Activated CD4-positive, alpha-beta memory T cell treated with anti-CD3 and anti-CD28 coated beads for 36 hours (primary cell): ENCODE measurements at regions not wholly inside any gene's neighbourhood (a gene's known extent, or its start where the extent isn't known, plus 50 kb on each side); places are given as distances from the start of the nearest gene placed in this dataset.

ENCODE experiments used
- CTCF ChIA-PET: fragments of 350-600 bp; sonication (Branson Sonifier 250); formaldehyde crosslinking; loops from one replicate; lab custom pipeline; 2021; ENCODE audit warnings: antibody characterized with exemption, inconsistent platforms; lab: Charles Lee
- POLR2A ChIA-PET: fragments of 350-600 bp; sonication (Branson Sonifier 250); formaldehyde crosslinking; loops from one replicate; lab custom pipeline; 2021; ENCODE audit warnings: antibody characterized with exemption; lab: Charles Lee
- DNase-seq: peaks from one replicate; pipeline ENCODE4 v3.0.0-alpha.2; 2020
- H3K27ac Mint-ChIP-seq: one replicate; pipeline ENCODE4 v1.8.0; 2021; ENCODE audit warnings: mixed read lengths
- H3K27me3 Mint-ChIP-seq: one replicate; pipeline ENCODE4 v1.8.0; 2021; ENCODE audit warnings: mixed read lengths
- H3K36me3 Mint-ChIP-seq: one replicate; pipeline ENCODE4 v1.8.0; 2021; ENCODE audit warnings: mixed read lengths
- H3K4me1 Mint-ChIP-seq: one replicate; pipeline ENCODE4 v1.8.0; 2021; ENCODE audit warnings: low read depth, mixed read lengths
- H3K4me3 Mint-ChIP-seq: one replicate; pipeline ENCODE4 v1.8.0; 2021; ENCODE audit warnings: mild to moderate bottlenecking, mixed read lengths
- H3K9me3 Mint-ChIP-seq: one replicate; pipeline ENCODE4 v1.8.0; 2021; ENCODE audit warnings: mixed read lengths
- intact Hi-C: fragments of 100-400 bp; cut with micrococcal nuclease; formaldehyde crosslinking; loops from one replicate; pipeline ENCODE4 v1.15.1; 2023

DNA sequence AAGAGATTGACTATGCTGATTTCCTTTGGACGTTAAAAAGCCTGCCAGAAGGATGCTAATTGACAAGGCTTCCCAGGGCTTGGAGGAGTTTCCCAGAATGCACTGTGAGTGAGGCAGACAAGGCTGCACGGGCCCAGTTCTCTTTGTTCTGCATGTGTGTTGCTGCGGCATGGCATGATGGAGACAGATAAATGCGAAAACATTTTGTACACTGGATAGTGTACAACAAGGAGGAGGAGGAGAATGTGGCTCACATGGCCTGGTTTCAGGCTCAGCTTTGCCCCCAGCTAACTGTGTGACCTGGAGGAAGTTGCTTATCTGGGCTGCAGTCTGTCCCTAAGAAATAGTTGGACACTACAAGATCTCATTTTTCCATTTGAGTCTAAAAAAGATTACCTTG is 135.5 kb upstream of the CPEB4 start:
- H3K27me3 Mint-ChIP-seq: peaks cover 2% of the 10 kb centered on the region
- ChIA-PET CTCF (no interaction called here), POLR2A (no interaction called here)
- no peaks in the 10 kb centered on the region for H3K36me3 Mint-ChIP-seq
- H3K4me3 Mint-ChIP-seq: no peak overlapping the region
- intact Hi-C loops: no loop called here
- no peak for DNase-seq
- H3K9me3 Mint-ChIP-seq: no peaks in the 10 kb centered on the region
- no peak overlapping the region for H3K27ac Mint-ChIP-seq
- H3K4me1 Mint-ChIP-seq: no peaks in the 10 kb centered on the region

DNA sequence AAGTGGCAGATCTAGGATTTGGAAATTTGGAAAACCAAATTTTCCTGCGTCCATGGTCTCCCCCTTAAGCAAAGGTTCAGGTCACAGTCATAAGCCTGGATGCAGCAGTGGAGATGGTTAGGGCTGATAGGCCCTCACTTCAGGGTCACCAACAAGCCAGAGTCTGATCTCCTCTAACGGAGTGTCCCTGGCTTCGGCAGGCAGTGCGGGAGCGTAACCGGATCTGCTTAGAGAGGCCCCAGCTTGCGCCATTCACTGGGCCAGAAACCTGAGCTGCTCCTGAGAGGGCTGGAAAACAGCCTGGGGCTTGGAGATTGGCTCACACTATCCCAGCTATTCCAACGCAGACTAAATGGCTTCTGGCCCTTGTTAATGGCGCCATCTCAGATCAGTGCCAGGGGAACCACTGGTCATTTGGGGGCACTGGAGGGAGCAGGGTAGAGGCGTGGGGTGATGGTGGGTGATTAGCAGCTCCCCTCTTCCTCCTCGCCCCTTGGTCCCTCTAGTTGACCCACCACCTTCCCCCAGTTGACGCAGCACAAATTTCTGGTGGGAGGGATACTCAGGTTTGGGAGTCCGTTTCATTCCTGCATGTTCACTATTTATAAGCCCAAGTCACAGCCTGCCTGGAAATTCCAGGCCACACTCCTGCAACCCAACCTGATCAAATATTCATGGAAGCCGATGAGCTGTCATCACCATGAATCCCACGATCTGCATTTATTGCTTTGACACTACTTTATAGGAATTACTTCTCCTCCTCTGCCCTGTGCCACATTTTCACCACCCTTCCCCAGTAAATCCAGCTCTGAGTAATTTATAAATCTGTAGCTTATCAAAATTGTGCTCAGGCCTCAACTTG is 134.6 kb upstream of the CPEB4 start:
- ChIA-PET POLR2A (no interaction called here), CTCF (no interaction called here)
- no peaks in the 10 kb centered on the region for H3K36me3 Mint-ChIP-seq
- intact Hi-C loops: no loop called here
- H3K4me1 Mint-ChIP-seq: no peaks in the 10 kb centered on the region
- no peak overlapping the region for H3K27ac Mint-ChIP-seq
- no peak overlapping the region for H3K4me3 Mint-ChIP-seq
- H3K9me3 Mint-ChIP-seq: no peaks in the 10 kb centered on the region
- no peak for DNase-seq
- H3K27me3 Mint-ChIP-seq: peaks cover 2% of the 10 kb centered on the region

DNA sequence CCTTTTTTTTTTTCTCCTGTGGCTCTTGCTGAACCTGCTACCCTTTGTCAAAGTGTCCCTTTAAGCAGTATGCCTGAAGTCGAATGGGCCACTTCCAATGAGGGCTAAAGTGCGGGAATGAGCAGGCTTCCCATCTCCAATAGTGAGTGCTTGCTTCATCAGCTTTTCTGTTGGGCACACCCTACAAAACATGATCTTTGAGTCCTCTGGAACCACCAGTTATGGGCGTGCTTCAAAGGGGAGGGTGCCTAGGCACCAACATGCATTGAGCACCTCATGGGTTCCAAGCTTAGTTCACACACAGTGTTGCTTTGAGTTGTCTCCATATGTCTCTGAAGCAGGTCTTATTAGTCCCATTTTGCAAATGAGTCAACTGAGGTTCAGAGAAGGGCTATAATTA is 132.8 kb upstream of the CPEB4 start:
- DNase-seq: no peak
- Mint-ChIP-seq H3K27me3 (peaks cover 2% of the 10 kb centered on the region), H3K27ac (no peak overlapping the region), H3K4me1 (no peaks in the 10 kb centered on the region), H3K4me3 (no peak overlapping the region), H3K36me3 (no peaks in the 10 kb centered on the region), H3K9me3 (no peaks in the 10 kb centered on the region)
- CTCF ChIA-PET: no interaction called here
- POLR2A ChIA-PET: no interaction called here
- intact Hi-C loops: no loop called here

DNA sequence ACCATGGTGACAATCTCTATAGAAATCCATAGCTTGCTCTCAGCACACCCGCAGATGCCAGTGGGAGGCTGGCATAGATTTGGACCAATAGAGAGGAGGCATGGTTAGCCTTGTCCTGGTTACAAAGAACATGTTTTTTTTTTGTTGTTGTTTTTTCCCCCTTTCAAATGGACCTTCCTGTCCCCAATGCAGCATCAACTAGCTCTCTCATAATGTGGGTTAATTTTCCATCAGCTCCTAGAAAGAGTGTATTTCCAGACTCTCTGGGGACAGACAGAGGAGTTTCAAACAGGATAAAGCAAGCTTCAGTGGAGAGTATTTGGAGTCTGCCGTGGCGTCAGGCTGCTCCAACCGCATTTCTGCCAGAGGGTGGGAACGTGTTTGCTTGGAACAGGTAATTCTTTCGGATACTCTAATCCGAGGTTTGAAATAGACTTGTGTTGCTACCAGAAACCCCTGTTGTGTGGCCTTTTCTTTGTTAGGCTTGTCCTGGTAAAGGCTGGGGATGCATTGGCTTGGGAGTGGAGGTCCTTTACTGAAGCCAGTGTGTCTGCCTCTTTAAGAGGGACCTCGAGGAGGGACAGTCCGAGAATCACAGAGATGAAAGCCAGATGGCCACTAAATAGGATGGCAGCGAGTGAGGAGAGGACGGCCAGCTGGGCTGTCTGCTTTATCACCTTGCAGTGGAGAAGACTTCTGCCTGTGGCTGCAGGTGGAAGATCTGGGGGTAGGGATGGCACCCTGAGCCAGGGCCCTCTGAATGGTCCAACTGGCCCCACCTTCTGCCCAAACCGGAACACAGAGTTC is 130.5 kb upstream of the CPEB4 start:
- no peaks in the 10 kb centered on the region for H3K4me1 Mint-ChIP-seq
- H3K9me3 Mint-ChIP-seq: no peaks in the 10 kb centered on the region
- H3K27me3 Mint-ChIP-seq: peaks cover 7% of the 10 kb centered on the region
- no peak for DNase-seq
- no peak overlapping the region for H3K27ac Mint-ChIP-seq
- intact Hi-C loops: no loop called here
- H3K4me3 Mint-ChIP-seq: no peak overlapping the region
- POLR2A ChIA-PET: no interaction called here
- CTCF ChIA-PET: no interaction called here
- no peaks in the 10 kb centered on the region for H3K36me3 Mint-ChIP-seq

DNA sequence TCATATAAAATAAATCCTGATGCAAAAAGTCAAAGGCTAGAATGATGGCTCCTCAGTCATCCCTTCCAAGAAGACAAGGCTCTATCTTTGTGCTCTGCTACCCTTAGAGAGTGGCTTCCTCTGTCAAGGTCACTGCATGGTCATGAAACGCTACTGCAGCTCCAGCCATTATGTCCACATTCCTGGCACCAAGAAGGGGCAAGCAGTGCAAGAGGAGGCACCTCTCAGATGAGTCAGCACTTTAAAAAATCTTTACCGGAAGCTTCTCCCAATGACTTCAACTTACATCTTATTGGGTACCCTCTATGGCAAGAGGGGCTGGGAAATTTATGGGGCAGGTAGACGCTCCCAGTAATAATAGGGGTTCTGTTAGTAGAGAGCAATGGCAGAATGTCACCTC is 129.5 kb upstream of the CPEB4 start:
- no peaks in the 10 kb centered on the region for H3K4me1 Mint-ChIP-seq
- intact Hi-C loops: no loop called here
- ChIA-PET CTCF (interaction anchor here (1.2 kb wide), 1 partner anchor 167 kb away, joined by 3 read pairs; no protein-coding TSS in a partner anchor), POLR2A (no interaction called here)
- H3K27me3 Mint-ChIP-seq: peaks cover 7% of the 10 kb centered on the region
- H3K27ac Mint-ChIP-seq: no peak overlapping the region
- H3K9me3 Mint-ChIP-seq: no peaks in the 10 kb centered on the region
- H3K4me3 Mint-ChIP-seq: no peak overlapping the region
- no peak for DNase-seq
- H3K36me3 Mint-ChIP-seq: no peaks in the 10 kb centered on the region

DNA sequence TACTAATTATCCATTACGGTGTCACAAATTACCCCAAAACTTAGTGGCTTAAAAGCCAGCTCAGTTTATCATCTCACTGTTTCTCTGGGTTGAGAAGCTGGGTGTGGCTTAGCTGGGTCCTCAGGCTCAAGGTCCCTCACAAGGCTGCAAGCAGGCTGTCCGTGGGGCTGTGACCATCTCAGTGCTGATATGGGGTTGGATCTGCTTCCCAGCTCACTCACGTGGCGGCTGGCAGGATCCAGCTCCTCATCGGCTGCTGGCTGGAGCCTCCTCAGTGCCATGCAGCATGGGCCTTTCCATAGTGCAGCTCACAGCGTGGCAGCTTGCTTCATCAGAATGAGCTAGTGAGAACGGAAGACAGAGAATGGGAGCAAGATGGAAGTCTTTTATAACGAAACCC is 128.5 kb upstream of the CPEB4 start:
- POLR2A ChIA-PET: no interaction called here
- Mint-ChIP-seq H3K27ac (no peak overlapping the region), H3K36me3 (no peaks in the 10 kb centered on the region), H3K4me3 (no peak overlapping the region), H3K9me3 (no peaks in the 10 kb centered on the region), H3K4me1 (no peaks in the 10 kb centered on the region), H3K27me3 (peaks cover 7% of the 10 kb centered on the region)
- DNase-seq: no peak
- CTCF ChIA-PET: interaction anchor here (1.2 kb wide), 1 partner anchor 166 kb away, joined by 3 read pairs; no protein-coding TSS in a partner anchor
- intact Hi-C loops: no loop called here

DNA sequence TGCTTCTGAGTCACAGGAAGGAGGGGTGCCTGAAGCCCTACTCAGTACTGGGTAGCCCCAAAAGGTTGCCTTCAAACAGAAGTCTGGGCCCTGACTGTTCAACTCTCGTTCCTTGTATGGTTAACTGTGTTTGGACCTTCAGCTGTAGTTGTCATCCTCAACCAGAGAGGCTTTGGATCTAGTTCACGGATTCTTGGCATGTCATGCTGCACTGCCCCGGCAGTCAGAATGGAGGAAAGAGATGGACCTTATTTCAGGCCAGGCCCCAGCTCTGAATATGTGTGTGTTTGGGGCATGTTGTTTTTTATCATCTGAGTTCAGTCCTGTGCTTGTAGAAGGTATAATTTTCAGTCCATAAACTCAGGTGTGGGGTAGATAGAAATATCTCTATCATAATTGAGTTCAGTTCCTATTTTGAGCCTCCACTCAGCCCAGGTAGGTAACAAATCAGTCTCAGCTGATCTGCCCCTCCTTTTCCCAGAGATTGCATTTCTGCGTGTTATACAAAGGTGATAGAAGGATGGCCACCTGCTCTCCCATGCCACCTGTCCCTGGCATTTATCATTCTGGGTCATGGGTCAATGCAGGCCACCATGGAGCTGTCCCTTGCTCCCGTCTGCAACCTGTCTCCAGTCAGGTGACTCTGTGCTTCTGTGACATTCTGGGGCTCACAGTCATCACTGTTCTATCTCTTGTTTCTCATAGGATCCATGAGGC is 127.5 kb upstream of the CPEB4 start:
- Mint-ChIP-seq H3K4me1 (no peaks in the 10 kb centered on the region), H3K4me3 (no peak overlapping the region), H3K9me3 (no peaks in the 10 kb centered on the region), H3K27me3 (peaks cover 7% of the 10 kb centered on the region), H3K27ac (no peak overlapping the region), H3K36me3 (no peaks in the 10 kb centered on the region)
- intact Hi-C loops: no loop called here
- DNase-seq: no peak
- POLR2A ChIA-PET: no interaction called here
- CTCF ChIA-PET: no interaction called here

DNA sequence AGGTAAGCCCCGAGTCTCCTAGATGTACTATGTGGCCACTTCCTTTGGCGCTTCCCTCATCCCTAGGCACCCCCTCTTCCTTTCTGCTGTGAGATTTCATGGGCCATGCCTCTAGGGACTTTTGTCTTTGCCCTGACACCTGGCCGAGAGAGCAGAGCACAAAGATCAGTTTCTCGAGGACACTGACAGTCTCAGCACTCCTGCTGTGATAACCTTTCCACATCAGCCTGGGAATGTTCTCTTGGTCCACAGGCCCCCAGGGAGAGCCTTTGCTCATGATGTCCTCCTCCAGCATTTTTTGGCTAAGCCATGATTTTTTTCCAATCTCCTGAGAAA is 127.0 kb upstream of the CPEB4 start:
- H3K4me1 Mint-ChIP-seq: no peaks in the 10 kb centered on the region
- H3K4me3 Mint-ChIP-seq: no peak overlapping the region
- POLR2A ChIA-PET: no interaction called here
- no peak overlapping the region for H3K27ac Mint-ChIP-seq
- no peaks in the 10 kb centered on the region for H3K9me3 Mint-ChIP-seq
- intact Hi-C loops: no loop called here
- no peaks in the 10 kb centered on the region for H3K36me3 Mint-ChIP-seq
- peaks cover 7% of the 10 kb centered on the region for H3K27me3 Mint-ChIP-seq
- no peak for DNase-seq
- CTCF ChIA-PET: no interaction called here

DNA sequence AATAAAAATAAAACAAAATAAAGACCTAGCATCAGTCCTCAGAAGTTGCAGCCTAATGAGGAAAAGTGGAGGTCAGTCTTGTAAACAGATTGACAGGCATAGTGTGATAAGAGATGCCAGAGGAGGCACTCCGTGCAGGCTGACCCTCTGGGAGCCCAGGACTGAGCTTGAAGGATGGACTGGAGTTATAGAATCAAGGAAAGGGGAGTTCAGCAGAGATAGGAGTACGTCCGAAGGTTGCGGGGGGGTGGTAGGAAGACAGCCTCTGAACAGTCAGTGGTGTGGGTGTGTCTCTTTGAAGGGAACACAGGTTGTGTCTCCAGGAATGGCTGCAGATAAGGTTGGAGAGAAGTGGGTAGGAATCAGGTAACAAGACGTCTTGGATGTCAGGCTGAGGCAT is 126.1 kb upstream of the CPEB4 start:
- Mint-ChIP-seq H3K36me3 (no peaks in the 10 kb centered on the region), H3K4me3 (no peak overlapping the region), H3K9me3 (no peaks in the 10 kb centered on the region), H3K27ac (no peak overlapping the region), H3K4me1 (no peaks in the 10 kb centered on the region), H3K27me3 (peaks cover 7% of the 10 kb centered on the region)
- DNase-seq: no peak
- ChIA-PET POLR2A (no interaction called here), CTCF (no interaction called here)
- intact Hi-C loops: no loop called here

DNA sequence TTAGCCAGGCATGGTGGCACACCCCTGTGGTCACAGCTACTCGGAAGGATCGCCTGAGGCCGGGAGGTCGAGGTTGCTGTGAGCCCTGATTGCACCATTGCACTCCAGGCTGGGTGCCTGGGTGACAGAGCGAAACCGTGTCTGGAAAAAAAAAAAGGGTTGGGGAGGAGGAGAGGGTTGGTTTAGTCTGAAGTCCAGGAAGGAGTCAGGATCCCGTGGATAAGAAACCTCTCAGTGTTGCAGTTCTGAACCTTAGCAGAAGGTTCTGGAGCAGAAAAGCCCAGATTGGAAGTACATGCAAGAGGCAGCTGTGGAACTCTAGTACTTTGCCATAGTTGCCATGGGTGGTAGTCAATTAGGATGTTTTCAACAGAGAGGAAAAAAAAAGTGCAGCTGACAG is 125.2 kb upstream of the CPEB4 start:
- Mint-ChIP-seq H3K36me3 (no peaks in the 10 kb centered on the region), H3K4me1 (no peaks in the 10 kb centered on the region), H3K27ac (no peak overlapping the region), H3K9me3 (no peaks in the 10 kb centered on the region), H3K27me3 (peaks cover 7% of the 10 kb centered on the region), H3K4me3 (no peak overlapping the region)
- POLR2A ChIA-PET: no interaction called here
- no peak for DNase-seq
- CTCF ChIA-PET: no interaction called here
- intact Hi-C loops: no loop called here

DNA sequence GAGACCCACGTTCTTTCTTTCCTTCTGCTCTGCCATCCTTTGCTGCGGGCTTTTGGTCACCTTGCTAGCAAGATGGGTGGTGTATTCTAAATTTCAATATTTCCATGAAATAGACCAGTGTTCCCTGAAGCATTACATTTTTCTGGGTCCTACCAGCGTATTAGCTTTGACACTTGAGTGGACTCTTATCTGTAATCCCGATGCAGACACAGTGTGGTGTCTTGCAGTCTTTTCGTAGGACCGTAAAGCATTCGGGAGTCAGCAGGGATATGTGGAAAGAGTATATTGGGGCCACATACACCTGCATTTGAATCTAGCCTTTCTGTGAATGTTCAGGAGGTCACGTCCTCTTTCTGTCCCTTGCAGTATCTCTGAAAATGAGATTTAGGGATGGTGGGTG is 124.7 kb upstream of the CPEB4 start:
- no peak for DNase-seq
- Mint-ChIP-seq H3K4me3 (no peak overlapping the region), H3K27ac (no peak overlapping the region), H3K36me3 (no peaks in the 10 kb centered on the region), H3K4me1 (no peaks in the 10 kb centered on the region), H3K9me3 (no peaks in the 10 kb centered on the region), H3K27me3 (peaks cover 7% of the 10 kb centered on the region)
- CTCF ChIA-PET: no interaction called here
- POLR2A ChIA-PET: no interaction called here
- intact Hi-C loops: no loop called here

DNA sequence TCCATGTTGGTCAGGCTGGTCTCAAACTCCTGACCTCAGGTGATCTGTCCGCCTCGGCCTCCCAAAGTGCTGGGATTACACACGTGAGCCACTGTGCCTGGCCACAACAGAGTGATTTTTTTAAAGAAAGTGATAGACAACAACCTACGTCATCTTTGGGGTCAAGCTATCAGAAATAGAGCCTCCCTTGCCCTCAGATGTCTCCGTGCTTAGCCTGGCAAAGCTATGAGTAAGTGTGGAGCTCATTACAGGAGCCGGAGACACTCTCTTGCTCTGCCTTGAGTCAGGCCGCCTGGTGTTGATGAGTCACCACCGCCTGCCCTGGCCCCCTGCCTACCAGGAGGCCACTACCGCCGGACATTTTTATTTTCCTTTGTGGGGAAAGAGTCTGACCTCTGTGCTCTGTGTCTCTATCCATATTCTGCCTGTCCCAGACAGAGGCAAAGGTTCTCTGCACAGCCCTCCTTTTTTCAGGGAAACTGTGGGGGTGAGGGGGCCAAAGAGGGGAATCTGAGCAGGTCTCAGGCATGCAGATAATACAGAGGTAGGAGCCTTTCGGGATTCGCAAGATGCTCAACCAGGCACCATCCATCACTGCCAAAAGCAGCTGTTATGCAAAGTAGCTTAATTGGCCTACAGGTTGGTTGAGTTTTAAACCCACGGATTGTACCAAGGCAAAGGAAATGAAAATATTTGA is 123.7 kb upstream of the CPEB4 start:
- Mint-ChIP-seq H3K9me3 (no peaks in the 10 kb centered on the region), H3K27me3 (peaks cover 7% of the 10 kb centered on the region), H3K4me1 (no peaks in the 10 kb centered on the region), H3K27ac (no peak overlapping the region), H3K36me3 (no peaks in the 10 kb centered on the region), H3K4me3 (no peak overlapping the region)
- no peak for DNase-seq
- intact Hi-C loops: no loop called here
- CTCF ChIA-PET: interaction anchor here (0.7 kb wide), 1 partner anchor 69 kb away, joined by 3 read pairs; no protein-coding TSS in a partner anchor
- POLR2A ChIA-PET: no interaction called here
